H9 (cell line): ENCODE measurements at regions not wholly inside any gene's neighbourhood (a gene's known extent, or its start where the extent isn't known, plus 50 kb on each side); places are given as distances from the start of the nearest gene placed in this dataset.
"Not testable (repeated sequence)": the region's sequence is repeated elsewhere in the genome, so short reads cannot be mapped to it uniquely, and the experiment has no call there.

ENCODE experiments used
- DNase-seq: peaks from one replicate; pipeline ENCODE4 v3.0.0-alpha.2; 2017
- H2AFZ ChIP-seq: one replicate; pipeline ENCODE4 v1.6.1; 2013; ENCODE audit warnings: mild to moderate bottlenecking, low read length, control low read depth, moderate library complexity
- H2AK5ac ChIP-seq: 2 replicates; pipeline ENCODE4 v1.6.1; 2013; ENCODE audit warnings: low read length, control low read depth, mixed read lengths; ENCODE audit not compliant: insufficient read length
- H2BK120ac ChIP-seq: one replicate; pipeline ENCODE4 v1.6.1; 2013; ENCODE audit warnings: low read depth, mild to moderate bottlenecking, low read length, control low read depth, inconsistent platforms; ENCODE audit not compliant: poor library complexity, severe bottlenecking
- H2BK12ac ChIP-seq: 2 replicates; pipeline ENCODE4 v1.6.1; 2013; ENCODE audit warnings: low read length, control low read depth, mixed read lengths, low read depth; ENCODE audit not compliant: insufficient read length
- H2BK15ac ChIP-seq: 2 replicates; pipeline ENCODE4 v1.6.1; 2013; ENCODE audit warnings: low read depth, low read length, control low read depth
- H2BK20ac ChIP-seq: one replicate; pipeline ENCODE4 v1.6.1; 2013; ENCODE audit warnings: low read depth, mild to moderate bottlenecking, low read length, control low read depth, inconsistent platforms; ENCODE audit not compliant: poor library complexity, severe bottlenecking
- H2BK5ac ChIP-seq: 2 replicates; pipeline ENCODE4 v1.6.1; 2013; ENCODE audit warnings: low read length, control low read depth, mixed read lengths; ENCODE audit not compliant: insufficient read length
- H3K14ac ChIP-seq: 2 replicates; pipeline ENCODE4 v1.6.1; 2013; ENCODE audit warnings: low read length, control low read depth; ENCODE audit not compliant: insufficient read depth
- H3K18ac ChIP-seq: 2 replicates; pipeline ENCODE4 v1.6.1; 2013; ENCODE audit warnings: low read depth, mild to moderate bottlenecking, mixed read lengths, low read length, control low read depth; ENCODE audit not compliant: insufficient read length
- H3K23ac ChIP-seq: 2 replicates; pipeline ENCODE4 v1.6.1; 2013; ENCODE audit warnings: low read length, control low read depth, mixed read lengths, low read depth; ENCODE audit not compliant: insufficient read length
- H3K23me2 ChIP-seq: 2 replicates; pipeline ENCODE4 v1.6.1; 2013; ENCODE audit warnings: low read depth, mild to moderate bottlenecking, mixed read lengths, low read length, control low read depth; ENCODE audit not compliant: insufficient read length, poor library complexity, severe bottlenecking
- H3K27ac ChIP-seq: 2 replicates; pipeline ENCODE4 v1.5.1; 2013; ENCODE audit warnings: low read length, control low read depth, mixed read lengths, low read depth; ENCODE audit not compliant: insufficient read length
- H3K27me3 ChIP-seq: 2 replicates; pipeline ENCODE4 v1.6.1; 2013; ENCODE audit warnings: low read length, control low read depth, inconsistent platforms; ENCODE audit not compliant: insufficient read depth
- H3K4ac ChIP-seq: 2 replicates; pipeline ENCODE4 v1.6.1; 2013; ENCODE audit warnings: low read depth, mild to moderate bottlenecking, control low read depth, inconsistent platforms, low read length, moderate library complexity
- H3K4me1 ChIP-seq: 2 replicates; pipeline ENCODE4 v1.6.1; 2013; ENCODE audit warnings: low read length, control low read depth, inconsistent platforms; ENCODE audit not compliant: insufficient read depth
- H3K4me2 ChIP-seq: 2 replicates; pipeline ENCODE4 v1.6.1; 2013; ENCODE audit warnings: low read length, control low read depth, mixed read lengths; ENCODE audit not compliant: insufficient read length, insufficient read depth
- H3K56ac ChIP-seq: 2 replicates; pipeline ENCODE4 v1.6.1; 2013; ENCODE audit warnings: low read depth, mild to moderate bottlenecking, mixed read lengths, low read length, control low read depth; ENCODE audit not compliant: insufficient read length
- H3K79me1 ChIP-seq: 2 replicates; pipeline ENCODE4 v1.6.1; 2013; ENCODE audit warnings: low read depth, mild to moderate bottlenecking, moderate library complexity, low read length, control low read depth, inconsistent platforms; ENCODE audit not compliant: insufficient read depth, poor library complexity, severe bottlenecking
- H3K79me2 ChIP-seq: 2 replicates; pipeline ENCODE4 v1.6.1; 2013; ENCODE audit warnings: low read length, control low read depth, inconsistent platforms; ENCODE audit not compliant: insufficient read depth
- H3K9ac ChIP-seq: 2 replicates; pipeline ENCODE4 v1.6.1; 2013; ENCODE audit warnings: low read length, control low read depth, mixed read lengths; ENCODE audit not compliant: insufficient read length; ENCODE audit errors: extremely low read depth
- H3K9me3 ChIP-seq: one replicate; pipeline ENCODE4 v1.6.1; 2013; ENCODE audit warnings: low read depth, low read length, inconsistent platforms; ENCODE audit not compliant: control insufficient read depth
- H3T11ph ChIP-seq: one replicate; pipeline ENCODE4 v1.6.1; 2013; ENCODE audit warnings: mild to moderate bottlenecking, low read length, control low read depth, inconsistent platforms
- H4K20me1 ChIP-seq: one replicate; pipeline ENCODE4 v1.6.1; 2013; ENCODE audit not compliant: control insufficient read depth, insufficient read length, insufficient read depth
- H4K5ac ChIP-seq: 2 replicates; pipeline ENCODE4 v1.6.1; 2013; ENCODE audit warnings: low read depth, mild to moderate bottlenecking, mixed read lengths, low read length, control low read depth; ENCODE audit not compliant: insufficient read length
- H4K8ac ChIP-seq: replicated peaks from 2 replicates; pipeline ENCODE4 v1.6.1; 2013; ENCODE audit warnings: low read length, control low read depth, mixed read lengths, low read depth; ENCODE audit not compliant: insufficient read length
- H4K91ac ChIP-seq: 2 replicates; pipeline ENCODE4 v1.6.1; 2013; ENCODE audit warnings: low read depth, mild to moderate bottlenecking, moderate library complexity, mixed read lengths, low read length, control low read depth; ENCODE audit not compliant: insufficient read length
- H3K27ac Mint-ChIP-seq, 3 experiments: 2 replicates in 2 of 3; 3 replicates in 1 of 3; pipeline ENCODE4 v1.8.0; 2020 to 2021; ENCODE audit warnings: mixed read lengths in 3 of 3, mild to moderate bottlenecking in 1 of 3, moderate library complexity in 1 of 3
- H3K27me3 Mint-ChIP-seq: 2 replicates; pipeline ENCODE4 v1.8.0; 2021; ENCODE audit warnings: low read depth, mild to moderate bottlenecking, moderate library complexity, mixed read lengths
- H3K36me3 Mint-ChIP-seq, 3 experiments: 2 replicates in 2 of 3; 3 replicates in 1 of 3; pipeline ENCODE4 v1.8.0; 2020 to 2021; ENCODE audit warnings: low read depth in 3 of 3, mixed read lengths in 3 of 3; ENCODE audit not compliant: insufficient read depth in 1 of 3
- H3K4me1 Mint-ChIP-seq, 2 experiments: 2 replicates each; pipeline ENCODE4 v1.8.0; 2020; ENCODE audit warnings: mixed read lengths in 2 of 2
- H3K4me3 Mint-ChIP-seq, 2 experiments: 2 replicates in 1 of 2; 3 replicates in 1 of 2; pipeline ENCODE4 v1.8.0; 2020 to 2021; ENCODE audit warnings: mild to moderate bottlenecking in 2 of 2, mixed read lengths in 2 of 2, moderate library complexity in 1 of 2
- H3K9me3 Mint-ChIP-seq, 2 experiments: 2 replicates in 1 of 2; 3 replicates in 1 of 2; pipeline ENCODE4 v1.8.0; 2020; ENCODE audit warnings: mild to moderate bottlenecking in 2 of 2, mixed read lengths in 2 of 2, moderate library complexity in 1 of 2
- WGBS: extraction: QIAGEN DNeasy Blood & Tissue Kit; methylation state at CpG from one replicate; pipeline ENCODE4 v1.1.7; 2013; ENCODE audit warnings: missing lambda C conversion rate, low lambda C conversion rate, mixed read lengths; ENCODE audit not compliant: insufficient read length; ENCODE audit errors: extremely low coverage; 5-methylcytosine and 5-hydroxymethylcytosine counted together

- not testable (repeated sequence) for H3K18ac ChIP-seq, H2BK5ac ChIP-seq, H3K27me3 Mint-ChIP-seq, H3K9ac ChIP-seq, H3K79me2 ChIP-seq, H3K14ac ChIP-seq, DNase-seq, H3K4me1 ChIP-seq, H3K79me1 ChIP-seq, H2BK120ac ChIP-seq, H4K5ac ChIP-seq, H3K27ac Mint-ChIP-seq, H2AK5ac ChIP-seq, H3K9me3 ChIP-seq, H3K4me2 ChIP-seq, H3K4ac ChIP-seq, H2BK12ac ChIP-seq, H3K4me3 Mint-ChIP-seq, H4K20me1 ChIP-seq, H3K27ac ChIP-seq, H3K23me2 ChIP-seq, H3K9me3 Mint-ChIP-seq, H2BK20ac ChIP-seq, H3K23ac ChIP-seq, H3K27me3 ChIP-seq, H2AFZ ChIP-seq, H3K4me1 Mint-ChIP-seq, H3T11ph ChIP-seq, H3K56ac ChIP-seq, H4K8ac ChIP-seq, H2BK15ac ChIP-seq, H4K91ac ChIP-seq, H3K36me3 Mint-ChIP-seq
- no CpG with 5 or more reads among the region's 8 CpGs for WGBS
Measured at GRCh38 chr9:67195357-67195756, 203.0 kb upstream of the SPATA31A3 start.

- H2BK120ac ChIP-seq, H4K5ac ChIP-seq, H4K91ac ChIP-seq, H3K4me2 ChIP-seq, H3K79me1 ChIP-seq, H4K8ac ChIP-seq, H3K4ac ChIP-seq, DNase-seq, H3K9me3 Mint-ChIP-seq, H3K4me3 Mint-ChIP-seq, H3K27me3 Mint-ChIP-seq, H2AK5ac ChIP-seq, H3K9me3 ChIP-seq, H2BK15ac ChIP-seq, H3K27ac Mint-ChIP-seq, H3K79me2 ChIP-seq, H3K4me1 Mint-ChIP-seq, H3K18ac ChIP-seq, H3K23ac ChIP-seq, H3K27me3 ChIP-seq, H3K36me3 Mint-ChIP-seq, H3K9ac ChIP-seq, H2BK12ac ChIP-seq, H3K14ac ChIP-seq, H2BK5ac ChIP-seq, H3K27ac ChIP-seq, H4K20me1 ChIP-seq, H2AFZ ChIP-seq, H3T11ph ChIP-seq, H3K23me2 ChIP-seq, H3K56ac ChIP-seq, H2BK20ac ChIP-seq, H3K4me1 ChIP-seq: not testable (repeated sequence)
- WGBS = no CpG with 5 or more reads among the region's 2 CpGs
Measured at GRCh38 chr9:67179185-67179584, 186.8 kb upstream of the SPATA31A3 start.
